ENCODE measurements at regions not wholly inside any gene's neighbourhood (a gene's known extent, or its start where the extent isn't known, plus 50 kb on each side); places are given as distances from the start of the nearest gene placed in this dataset.

GRCh38 chr12:127899971-127900370 is 367.0 kb upstream of the TMEM132C start:
- Histone ChIP-seq H3F3A (replicated peaks; ENCODE audit: low read depth) (no peaks in the 10 kb centered on the region), H3K9me2 (ENCODE audit: insufficient read depth) (no peaks in the 10 kb centered on the region), H3K27me3 (ENCODE audit: insufficient read depth) (no peaks in the 10 kb centered on the region), H3K27ac (ENCODE audit: low read depth) (no peak overlapping the region), H3K79me2 (replicated peaks; ENCODE audit: insufficient read depth) (no peaks in the 10 kb centered on the region), H3K36me3 (ENCODE audit: insufficient read depth) (0 out of 2 replicates have a peak, but pooled peaks cover 4% of the 10 kb centered on the region), H2AFZ (no peak overlapping the region), H3K4me1 (ENCODE audit: insufficient read depth) (no peaks in the 10 kb centered on the region), H4K20me1 (replicated peaks; ENCODE audit: insufficient read depth) (no peaks in the 10 kb centered on the region), H3K4me3 (no peak overlapping the region), H3K4me2 (no peak overlapping the region)
- no peak for TF ChIP-seq STAT1 (IDR thresholded peaks at IDR 0.05; ENCODE audit: unreplicated experiment)
- no peak for TF ChIP-seq EZH2 (IDR thresholded peaks at IDR 0.05; ENCODE audit: low read depth, unreplicated experiment)
- no peak for TF ChIP-seq JUNB (IDR thresholded peaks at IDR 0.05; ENCODE audit: unreplicated experiment)
- no peak for TF ChIP-seq ZNF331 (CRISPR knock-in tag; IDR thresholded peaks at IDR 0.05; ENCODE audit: low read depth)
- TF ChIP-seq ZNF114 (CRISPR knock-in tag; IDR thresholded peaks at IDR 0.05), result no peak
- no peak for TF ChIP-seq ETS1 (IDR thresholded peaks at IDR 0.05)
- TF ChIP-seq, protein P1, sequence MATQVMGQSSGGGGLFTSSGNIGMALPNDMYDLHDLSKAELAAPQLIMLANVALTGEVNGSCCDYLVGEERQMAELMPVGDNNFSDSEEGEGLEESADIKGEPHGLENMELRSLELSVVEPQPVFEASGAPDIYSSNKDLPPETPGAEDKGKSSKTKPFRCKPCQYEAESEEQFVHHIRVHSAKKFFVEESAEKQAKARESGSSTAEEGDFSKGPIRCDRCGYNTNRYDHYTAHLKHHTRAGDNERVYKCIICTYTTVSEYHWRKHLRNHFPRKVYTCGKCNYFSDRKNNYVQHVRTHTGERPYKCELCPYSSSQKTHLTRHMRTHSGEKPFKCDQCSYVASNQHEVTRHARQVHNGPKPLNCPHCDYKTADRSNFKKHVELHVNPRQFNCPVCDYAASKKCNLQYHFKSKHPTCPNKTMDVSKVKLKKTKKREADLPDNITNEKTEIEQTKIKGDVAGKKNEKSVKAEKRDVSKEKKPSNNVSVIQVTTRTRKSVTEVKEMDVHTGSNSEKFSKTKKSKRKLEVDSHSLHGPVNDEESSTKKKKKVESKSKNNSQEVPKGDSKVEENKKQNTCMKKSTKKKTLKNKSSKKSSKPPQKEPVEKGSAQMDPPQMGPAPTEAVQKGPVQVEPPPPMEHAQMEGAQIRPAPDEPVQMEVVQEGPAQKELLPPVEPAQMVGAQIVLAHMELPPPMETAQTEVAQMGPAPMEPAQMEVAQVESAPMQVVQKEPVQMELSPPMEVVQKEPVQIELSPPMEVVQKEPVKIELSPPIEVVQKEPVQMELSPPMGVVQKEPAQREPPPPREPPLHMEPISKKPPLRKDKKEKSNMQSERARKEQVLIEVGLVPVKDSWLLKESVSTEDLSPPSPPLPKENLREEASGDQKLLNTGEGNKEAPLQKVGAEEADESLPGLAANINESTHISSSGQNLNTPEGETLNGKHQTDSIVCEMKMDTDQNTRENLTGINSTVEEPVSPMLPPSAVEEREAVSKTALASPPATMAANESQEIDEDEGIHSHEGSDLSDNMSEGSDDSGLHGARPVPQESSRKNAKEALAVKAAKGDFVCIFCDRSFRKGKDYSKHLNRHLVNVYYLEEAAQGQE (IDR thresholded peaks at IDR 0.05; ENCODE audit: unreplicated experiment), result no peak
- TF ChIP-seq, protein P2, sequence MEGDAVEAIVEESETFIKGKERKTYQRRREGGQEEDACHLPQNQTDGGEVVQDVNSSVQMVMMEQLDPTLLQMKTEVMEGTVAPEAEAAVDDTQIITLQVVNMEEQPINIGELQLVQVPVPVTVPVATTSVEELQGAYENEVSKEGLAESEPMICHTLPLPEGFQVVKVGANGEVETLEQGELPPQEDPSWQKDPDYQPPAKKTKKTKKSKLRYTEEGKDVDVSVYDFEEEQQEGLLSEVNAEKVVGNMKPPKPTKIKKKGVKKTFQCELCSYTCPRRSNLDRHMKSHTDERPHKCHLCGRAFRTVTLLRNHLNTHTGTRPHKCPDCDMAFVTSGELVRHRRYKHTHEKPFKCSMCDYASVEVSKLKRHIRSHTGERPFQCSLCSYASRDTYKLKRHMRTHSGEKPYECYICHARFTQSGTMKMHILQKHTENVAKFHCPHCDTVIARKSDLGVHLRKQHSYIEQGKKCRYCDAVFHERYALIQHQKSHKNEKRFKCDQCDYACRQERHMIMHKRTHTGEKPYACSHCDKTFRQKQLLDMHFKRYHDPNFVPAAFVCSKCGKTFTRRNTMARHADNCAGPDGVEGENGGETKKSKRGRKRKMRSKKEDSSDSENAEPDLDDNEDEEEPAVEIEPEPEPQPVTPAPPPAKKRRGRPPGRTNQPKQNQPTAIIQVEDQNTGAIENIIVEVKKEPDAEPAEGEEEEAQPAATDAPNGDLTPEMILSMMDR (conservative IDR thresholded peaks at IDR 0.05; ENCODE audit: low read depth in 2 of 2), result no peak
- no peak for TF ChIP-seq ZNF462 (CRISPR knock-in tag; IDR thresholded peaks at IDR 0.05)
- TF ChIP-seq NANOG (IDR thresholded peaks at IDR 0.05; ENCODE audit: borderline replicate concordance), result no peak
- no peak for TF ChIP-seq EZH2phosphoT487 (IDR thresholded peaks at IDR 0.05; ENCODE audit: unreplicated experiment)
- TF ChIP-seq POLR2AphosphoS5 (IDR thresholded peaks at IDR 0.05; ENCODE audit: low read depth), result no peak
- TF ChIP-seq CREB1 (CRISPR knock-in tag; IDR thresholded peaks at IDR 0.05; ENCODE audit: low read depth), result no peak
- no peak overlapping the region for H3K27ac Mint-ChIP-seq
- H3K4me3 Mint-ChIP-seq, result no peak overlapping the region
- H3K4me1 Mint-ChIP-seq, result no peaks in the 10 kb centered on the region
- DNase-seq (ENCODE audit: low spot score), result no peak
- no peak for ATAC-seq
- peaks cover 38% of the 10 kb centered on the region for H3K36me3 Mint-ChIP-seq (ENCODE audit: low read depth)
- no peaks in the 10 kb centered on the region for H3K27me3 Mint-ChIP-seq (ENCODE audit: insufficient read depth, low read depth, poor library complexity)
- H3K9me3 Mint-ChIP-seq, result peaks cover 96% of the 10 kb centered on the region
